Endothelial cell of umbilical vein (primary cell): ENCODE measurements at regions not wholly inside any gene's neighbourhood (a gene's known extent, or its start where the extent isn't known, plus 50 kb on each side); places are given as distances from the start of the nearest gene placed in this dataset.

Experiments used
- BruUV-seq: library from RNA; stranded (reverse); fragments of 400-500 nt; replicated peaks from 2 replicates; lab custom pipeline; 2021; lab: Mats Ljungman, UMichigan
- CTCF ChIA-PET: fragments of 300-600, 350-600 bp; sonication (Branson Sonifier 250); formaldehyde crosslinking; loops from one replicate; lab custom pipeline; 2021; ENCODE audit warnings: antibody characterized with exemption, inconsistent platforms; lab: Charles Lee
- POLR2A ChIA-PET: fragments of 300-600, 350-600 bp; sonication (Branson Sonifier 250); formaldehyde crosslinking; loops from one replicate; lab custom pipeline; 2021; ENCODE audit warnings: antibody characterized with exemption, inconsistent platforms; lab: Charles Lee
- DNase-seq: peaks from one replicate; pipeline ENCODE4 v3.0.0-alpha.2; 2011; ENCODE audit warnings: low read depth, low spot score
- FAIRE-seq: peaks from 2 replicates; lab custom pipeline; 2011; peaks lifted over from hg19 to GRCh38; lab: Jason Lieb, UNC
- H2AFZ ChIP-seq: 2 replicates; pipeline ENCODE4 v1.6.0; 2012; ENCODE audit warnings: low read depth, low read length, control low read depth, inconsistent platforms
- H3K27ac ChIP-seq: 2 replicates; pipeline ENCODE4 v1.5.1; 2011; ENCODE audit warnings: low read depth, mild to moderate bottlenecking, control low read depth, low read length, moderate library complexity; ENCODE audit not compliant: insufficient read depth
- H3K27me3 ChIP-seq, 2 experiments: 2 replicates each; pipeline versions ENCODE4 v1.6.0 to v1.6.1; 2011; ENCODE audit warnings: low read length in 2 of 2, mixed read lengths in 1 of 2; ENCODE audit not compliant: control insufficient read depth in 2 of 2, insufficient read depth in 2 of 2
- H3K36me3 ChIP-seq, 2 experiments: 2 replicates in 1 of 2; 3 replicates in 1 of 2; pipeline ENCODE4 v1.5.1; 2011; ENCODE audit warnings: low read length in 2 of 2, mild to moderate bottlenecking in 1 of 2, moderate library complexity in 1 of 2; ENCODE audit not compliant: control insufficient read depth in 2 of 2, insufficient read depth in 2 of 2; ENCODE audit errors: extremely low read depth in 1 of 2
- H3K4me1 ChIP-seq: 3 replicates; pipeline ENCODE4 v1.5.1; 2011; ENCODE audit warnings: mild to moderate bottlenecking, low read length; ENCODE audit not compliant: control insufficient read depth, insufficient read depth; ENCODE audit errors: extremely low read depth
- H3K4me2 ChIP-seq: 2 replicates; pipeline ENCODE4 v1.6.1; 2011; ENCODE audit warnings: low read length, control low read depth, mixed read lengths; ENCODE audit not compliant: insufficient read depth
- H3K4me3 ChIP-seq, 3 experiments: fragments of 200-600 bp in 1 of 3; sonication (generic), shearing (Covaris generic) in 1 of 3; replicated peaks in 1 of 3; 2 replicates each; pipeline ENCODE4 v1.5.1; 2011 to 2016; ENCODE audit warnings: control low read depth in 3 of 3, low read length in 3 of 3, mild to moderate bottlenecking in 2 of 3, inconsistent platforms in 1 of 3, low read depth in 1 of 3, moderate library complexity in 1 of 3; ENCODE audit not compliant: insufficient read depth in 1 of 3
- H3K79me2 ChIP-seq: 2 replicates; pipeline ENCODE4 v1.6.0; 2012; ENCODE audit warnings: low read length, inconsistent platforms; ENCODE audit not compliant: control insufficient read depth, insufficient read depth
- H3K9ac ChIP-seq: replicated peaks from 2 replicates; pipeline ENCODE3; 2011; ENCODE audit warnings: low read length, control low read depth; ENCODE audit not compliant: insufficient read depth; ENCODE audit errors: extremely low read depth
- H3K9me1 ChIP-seq: replicated peaks from 3 replicates; pipeline ENCODE4 v1.6.0; 2011; ENCODE audit warnings: mild to moderate bottlenecking, low read length; ENCODE audit not compliant: control insufficient read depth, insufficient read depth; ENCODE audit errors: extremely low read depth
- H3K9me3 ChIP-seq: replicated peaks from 2 replicates; pipeline ENCODE4 v1.5.1; 2012; ENCODE audit warnings: low read length, inconsistent platforms; ENCODE audit not compliant: control insufficient read depth, insufficient read depth
- H4K20me1 ChIP-seq: replicated peaks from 2 replicates; pipeline ENCODE3; 2011; ENCODE audit warnings: mild to moderate bottlenecking, low read length; ENCODE audit not compliant: control insufficient read depth, insufficient read depth; ENCODE audit errors: extremely low read depth
- EZH2 ChIP-seq: IDR thresholded peaks from 2 replicates; pipeline ENCODE4 v1.6.1; 2012; ENCODE audit warnings: borderline replicate concordance, low read depth, mild to moderate bottlenecking, moderate library complexity, low read length, inconsistent platforms; ENCODE audit not compliant: severe bottlenecking
- FOS ChIP-seq: IDR thresholded peaks from 2 replicates; pipeline ENCODE4 v1.6.1; 2011; ENCODE audit warnings: mild to moderate bottlenecking, low read length, moderate library complexity, borderline replicate concordance; ENCODE audit not compliant: insufficient read depth
- GATA2 ChIP-seq: IDR thresholded peaks from 2 replicates; pipeline ENCODE4 v1.7.0; 2011; ENCODE audit warnings: low read depth, mild to moderate bottlenecking, moderate library complexity, mixed read lengths, low read length; ENCODE audit not compliant: insufficient read length, insufficient read depth
- JUN ChIP-seq: IDR thresholded peaks from 2 replicates; pipeline ENCODE4 v1.6.1; 2011; ENCODE audit warnings: borderline replicate concordance, low read depth; ENCODE audit not compliant: insufficient read length, insufficient read depth
- MYC ChIP-seq: IDR thresholded peaks from one replicate; pipeline ENCODE4 v1.6.1; 2011; ENCODE audit warnings: mild to moderate bottlenecking, low read depth, low read length
- POLR2A ChIP-seq: IDR thresholded peaks from 2 replicates; pipeline ENCODE4 v1.6.1; 2012; ENCODE audit warnings: low read depth, mild to moderate bottlenecking, control low read depth, low read length
- POLR2AphosphoS5 ChIP-seq: IDR thresholded peaks from 2 replicates; pipeline ENCODE4 v1.6.1; 2012; ENCODE audit warnings: low read depth, mild to moderate bottlenecking, control low read depth, low read length, moderate library complexity; ENCODE audit not compliant: insufficient read depth
- dilution Hi-C: fragments of 300-500 bp; cut with MboI; formaldehyde crosslinking; loops from one replicate; pipeline ENCODE4 v1.15.0; 2019; ENCODE audit warnings: low sequenced_read_pairs; ENCODE audit not compliant: extremely low pct_ligation_motif_present
- intact Hi-C: fragments of 100-400 bp; cut with micrococcal nuclease; formaldehyde crosslinking; loops from one replicate; pipeline ENCODE4 v1.10.0; 2022
- TF ChIP-seq, protein P1 (sequence below), 2 donors: IDR thresholded peaks; 1 replicate in 1 of 2; 2 replicates in 1 of 2; pipeline ENCODE4 v1.5.1; 2011; ENCODE audit warnings: low read length in 2 of 2, mild to moderate bottlenecking in 2 of 2, moderate library complexity in 2 of 2, control low read depth in 1 of 2, inconsistent platforms in 1 of 2, low read depth in 1 of 2; ENCODE audit not compliant: insufficient read depth in 1 of 2; ENCODE audit errors: extremely low read depth in 1 of 2
- TF ChIP-seq, protein P2 (sequence below): IDR thresholded peaks from 2 replicates; pipeline ENCODE4 v1.6.1; 2011; ENCODE audit not compliant: insufficient read depth, insufficient read length

DNA sequence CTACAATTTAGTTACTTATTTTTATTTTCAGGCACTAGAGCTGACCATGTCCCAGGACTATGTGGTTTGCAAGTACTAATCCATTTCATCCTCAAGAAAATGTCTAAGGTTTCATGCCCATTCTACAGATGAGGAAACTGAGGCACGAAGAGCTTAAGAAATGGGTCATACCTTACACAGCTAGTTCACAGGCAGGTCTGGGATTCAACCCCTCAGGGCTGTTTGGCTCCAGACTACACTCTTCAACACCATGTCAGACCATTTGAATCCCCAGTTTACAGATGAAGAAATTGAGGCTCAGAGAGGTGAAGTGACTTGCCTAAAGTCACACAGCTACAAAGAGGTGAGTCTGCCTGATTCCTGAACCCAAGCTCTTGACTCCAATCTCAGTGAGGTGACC lies 144.1 kb downstream of the MIAT start:
- intact Hi-C loops = no loop called here
- no peaks in the 10 kb centered on the region for H4K20me1 ChIP-seq
- H3K4me2 ChIP-seq = no peak overlapping the region
- BruUV-seq = no TSS peak
- no peaks in the 10 kb centered on the region for H3K36me3 ChIP-seq
- dilution Hi-C loops = no loop called here
- FAIRE-seq (no peak), DNase-seq (no peak)
- H2AFZ ChIP-seq = no peak overlapping the region
- no peak for TF ChIP-seq FOS
- TF ChIP-seq JUN = no peak
- TF ChIP-seq, protein P1, sequence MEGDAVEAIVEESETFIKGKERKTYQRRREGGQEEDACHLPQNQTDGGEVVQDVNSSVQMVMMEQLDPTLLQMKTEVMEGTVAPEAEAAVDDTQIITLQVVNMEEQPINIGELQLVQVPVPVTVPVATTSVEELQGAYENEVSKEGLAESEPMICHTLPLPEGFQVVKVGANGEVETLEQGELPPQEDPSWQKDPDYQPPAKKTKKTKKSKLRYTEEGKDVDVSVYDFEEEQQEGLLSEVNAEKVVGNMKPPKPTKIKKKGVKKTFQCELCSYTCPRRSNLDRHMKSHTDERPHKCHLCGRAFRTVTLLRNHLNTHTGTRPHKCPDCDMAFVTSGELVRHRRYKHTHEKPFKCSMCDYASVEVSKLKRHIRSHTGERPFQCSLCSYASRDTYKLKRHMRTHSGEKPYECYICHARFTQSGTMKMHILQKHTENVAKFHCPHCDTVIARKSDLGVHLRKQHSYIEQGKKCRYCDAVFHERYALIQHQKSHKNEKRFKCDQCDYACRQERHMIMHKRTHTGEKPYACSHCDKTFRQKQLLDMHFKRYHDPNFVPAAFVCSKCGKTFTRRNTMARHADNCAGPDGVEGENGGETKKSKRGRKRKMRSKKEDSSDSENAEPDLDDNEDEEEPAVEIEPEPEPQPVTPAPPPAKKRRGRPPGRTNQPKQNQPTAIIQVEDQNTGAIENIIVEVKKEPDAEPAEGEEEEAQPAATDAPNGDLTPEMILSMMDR (IDR thresholded peaks at IDR 0.05; ENCODE audit: extremely low read depth in 1 of 2, insufficient read depth in 1 of 2, low read depth in 1 of 2, low read length in 2 of 2) = no peak
- TF ChIP-seq POLR2AphosphoS5 = no peak
- TF ChIP-seq POLR2A = no peak
- TF ChIP-seq, protein P2, sequence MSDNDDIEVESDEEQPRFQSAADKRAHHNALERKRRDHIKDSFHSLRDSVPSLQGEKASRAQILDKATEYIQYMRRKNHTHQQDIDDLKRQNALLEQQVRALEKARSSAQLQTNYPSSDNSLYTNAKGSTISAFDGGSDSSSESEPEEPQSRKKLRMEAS = no peak
- no peaks in the 10 kb centered on the region for H3K9me1 ChIP-seq
- no peak overlapping the region for H3K27ac ChIP-seq
- ChIA-PET CTCF (no interaction called here), POLR2A (no interaction called here)
- no peaks in the 10 kb centered on the region for H3K79me2 ChIP-seq
- no peak overlapping the region for H3K9ac ChIP-seq
- no peak overlapping the region for H3K4me3 ChIP-seq
- H3K27me3 ChIP-seq = peaks cover 0 to 1% of the 10 kb centered on the region in 2 experiments
- no peaks in the 10 kb centered on the region for H3K9me3 ChIP-seq
- H3K4me1 ChIP-seq = no peaks in the 10 kb centered on the region

DNA sequence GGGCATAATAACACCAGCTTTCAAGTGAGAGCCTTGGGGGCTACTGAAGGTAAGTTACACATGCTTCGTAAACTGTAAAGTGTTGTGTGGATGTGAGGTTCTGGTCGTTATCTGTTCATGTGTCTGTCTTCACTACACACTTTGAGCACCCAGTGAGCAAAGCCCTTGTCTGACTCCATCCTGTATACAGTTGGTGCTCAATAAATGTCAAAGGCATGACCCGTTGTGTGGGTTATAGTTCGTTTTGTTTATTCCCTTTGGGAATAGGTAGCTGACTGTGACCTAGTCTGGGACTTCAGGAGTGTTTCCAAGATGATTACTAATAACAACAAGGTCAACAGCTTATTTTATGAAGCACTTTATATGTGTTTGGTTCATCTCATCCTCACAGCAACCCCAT lies 146.9 kb downstream of the MIAT start:
- intact Hi-C loops (no loop called here), dilution Hi-C loops (no loop called here)
- Histone ChIP-seq H3K9ac (no peak overlapping the region), H3K36me3 (no peaks in the 10 kb centered on the region), H3K9me1 (no peaks in the 10 kb centered on the region), H2AFZ (no peak overlapping the region), H3K4me2 (no peak overlapping the region), H3K9me3 (no peaks in the 10 kb centered on the region), H3K79me2 (no peaks in the 10 kb centered on the region), H3K27me3 (peaks cover 0 to 1% of the 10 kb centered on the region in 2 experiments), H3K4me1 (no peaks in the 10 kb centered on the region), H4K20me1 (no peaks in the 10 kb centered on the region), H3K4me3 (no peak overlapping the region), H3K27ac (no peak overlapping the region)
- FAIRE-seq = no peak
- no peak for DNase-seq
- TF ChIP-seq FOS = no peak
- TF ChIP-seq, protein P2 = no peak
- TF ChIP-seq MYC = no peak
- no peak for TF ChIP-seq JUN
- TF ChIP-seq, protein P1 (IDR thresholded peaks at IDR 0.05; ENCODE audit: extremely low read depth in 1 of 2, insufficient read depth in 1 of 2, low read depth in 1 of 2, low read length in 2 of 2) = no peak
- no peak for TF ChIP-seq EZH2
- no peak for TF ChIP-seq POLR2A
- no peak for TF ChIP-seq GATA2
- TF ChIP-seq POLR2AphosphoS5 = no peak
- ChIA-PET POLR2A (no interaction called here), CTCF (no interaction called here)
- no TSS peak for BruUV-seq
